ENCODE measurements at regions not wholly inside any gene's neighbourhood (a gene's known extent, or its start where the extent isn't known, plus 50 kb on each side); places are given as distances from the start of the nearest gene placed in this dataset.
"Not testable (repeated sequence)": the region's sequence is repeated elsewhere in the genome, so short reads cannot be mapped to it uniquely, and the experiment has no call there.

GRCh38 chr1:29567257-29567656, 330.9 kb downstream of the PTPRU start:
- TF ChIP-seq JUND (IDR thresholded peaks at IDR 0.05; ENCODE audit: low read depth) = no peak
- in situ Hi-C loops (cut with HindIII; ENCODE audit: low pct_unique_long_range_greater_than_20kb, low sequenced_read_pairs) = no loop called here
- DNase-seq (ENCODE audit: low read depth in 1 of 2, low spot score in 1 of 2) = no peak

DNA sequence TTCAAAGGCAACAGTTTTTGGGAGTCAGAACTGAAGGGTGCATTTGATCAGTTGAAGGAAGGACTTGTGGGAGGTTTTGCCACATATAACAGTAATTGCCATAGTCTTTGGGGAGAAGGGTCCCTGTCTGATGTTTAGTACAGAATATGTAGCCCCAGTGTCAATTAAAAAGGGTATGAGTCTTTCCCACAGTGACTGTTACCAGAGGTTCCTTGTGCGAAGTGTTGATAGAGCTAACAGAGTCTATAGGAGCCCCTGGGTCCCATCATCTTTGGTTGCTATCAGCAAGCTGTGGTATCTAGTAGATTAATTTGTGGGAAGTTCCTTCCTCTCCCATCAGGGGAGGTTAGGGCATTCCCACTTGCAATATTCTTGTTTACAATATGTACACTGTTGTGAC, 329.2 kb downstream of the PTPRU start:
- no peak for DNase-seq (ENCODE audit: low read depth in 1 of 2, low spot score in 1 of 2)
- in situ Hi-C loops (cut with HindIII; ENCODE audit: low pct_unique_long_range_greater_than_20kb, low sequenced_read_pairs) = no loop called here
- no peak for TF ChIP-seq JUND (IDR thresholded peaks at IDR 0.05; ENCODE audit: low read depth)

DNA sequence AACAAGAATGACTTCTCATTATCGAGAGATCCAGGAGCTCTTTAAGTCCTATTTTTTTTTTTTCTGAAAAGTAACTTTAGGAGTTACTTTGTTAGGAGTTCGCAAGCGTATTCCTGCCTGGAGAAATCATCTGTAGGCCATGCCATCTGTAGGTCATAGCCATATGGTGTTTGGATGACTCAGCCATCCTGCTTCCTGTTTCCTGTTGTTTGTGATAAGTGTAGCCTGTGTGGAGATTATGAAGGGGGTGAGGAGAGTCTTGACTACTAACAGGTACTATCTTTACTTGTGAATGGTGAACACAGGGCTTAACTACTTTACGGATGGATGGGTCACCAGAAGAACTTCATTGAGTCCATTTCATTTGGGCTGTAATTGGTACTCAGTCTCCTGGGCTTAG, 327.2 kb downstream of the PTPRU start:
- DNase-seq (ENCODE audit: low read depth in 1 of 2, low spot score in 1 of 2) = no peak
- no peak for TF ChIP-seq JUND (IDR thresholded peaks at IDR 0.05; ENCODE audit: low read depth)
- in situ Hi-C loops (cut with HindIII; ENCODE audit: low pct_unique_long_range_greater_than_20kb, low sequenced_read_pairs) = no loop called here

DNA sequence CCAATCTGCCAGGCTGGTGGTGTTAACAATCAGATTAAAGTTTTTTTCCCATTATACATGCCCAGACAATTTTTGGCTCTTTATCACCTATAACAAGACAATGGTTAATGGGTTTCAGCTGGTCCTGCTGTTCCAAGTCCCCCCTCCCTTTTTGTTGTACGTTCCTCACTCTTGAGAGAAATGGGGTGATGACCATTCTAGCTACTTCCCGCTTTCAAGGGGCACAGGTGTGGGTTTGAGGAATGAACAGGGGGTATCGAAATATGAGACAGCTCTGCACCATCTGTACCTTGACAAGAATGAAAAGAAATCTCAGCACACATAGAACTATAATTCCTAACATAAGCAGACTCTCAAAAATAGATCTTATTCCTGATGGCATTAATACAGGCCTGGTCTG, 326.8 kb downstream of the PTPRU start:
- no peak for DNase-seq (ENCODE audit: low read depth in 1 of 2, low spot score in 1 of 2)

DNA sequence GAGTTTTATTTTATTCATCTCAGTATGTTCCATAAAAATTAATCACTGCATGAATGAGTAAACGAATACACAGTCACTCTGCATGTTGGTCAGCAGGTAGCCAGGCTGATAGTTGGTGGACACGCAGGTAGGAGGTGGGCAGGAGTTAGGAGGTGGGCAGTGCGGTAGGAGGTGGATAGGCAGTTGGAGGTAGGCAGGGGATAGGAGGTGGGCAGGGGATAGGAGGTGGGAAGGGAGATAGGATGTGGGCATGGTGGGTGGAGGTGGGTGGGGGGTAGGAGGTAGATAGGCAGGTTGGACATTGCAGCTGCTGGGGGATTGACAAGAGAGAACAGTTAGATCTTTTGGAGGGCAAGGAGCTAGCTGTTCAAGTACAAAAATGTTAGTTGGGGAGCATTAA, 322.7 kb downstream of the PTPRU start:
- no peak for DNase-seq (ENCODE audit: low read depth in 1 of 2, low spot score in 1 of 2)
- no peak for TF ChIP-seq JUND (IDR thresholded peaks at IDR 0.05; ENCODE audit: low read depth)
- in situ Hi-C loops (cut with HindIII; ENCODE audit: low pct_unique_long_range_greater_than_20kb, low sequenced_read_pairs) = no loop called here

More for the DNA sequence above, 326.8 kb downstream of the PTPRU start:
- in situ Hi-C loops (cut with HindIII; ENCODE audit: low pct_unique_long_range_greater_than_20kb, low sequenced_read_pairs) = no loop called here
- TF ChIP-seq JUND (IDR thresholded peaks at IDR 0.05; ENCODE audit: low read depth) = no peak

- DNase-seq (ENCODE audit: low read depth in 1 of 2, low spot score in 1 of 2) = no peak
- in situ Hi-C loops (cut with HindIII; ENCODE audit: low pct_unique_long_range_greater_than_20kb, low sequenced_read_pairs) = no loop called here
- TF ChIP-seq JUND (IDR thresholded peaks at IDR 0.05; ENCODE audit: low read depth) = no peak
These were observed 321.6 kb downstream of the PTPRU start for GRCh38 chr1:29557701-29558600.

- no peak for DNase-seq (ENCODE audit: low read depth in 1 of 2, low spot score in 1 of 2)
- no peak for TF ChIP-seq JUND (IDR thresholded peaks at IDR 0.05; ENCODE audit: low read depth)
- in situ Hi-C loops (cut with HindIII; ENCODE audit: low pct_unique_long_range_greater_than_20kb, low sequenced_read_pairs) = no loop called here
These were observed 320.7 kb downstream of the PTPRU start for GRCh38 chr1:29557066-29557465.

GRCh38 chr1:29556657-29557056, 320.3 kb downstream of the PTPRU start:
- no peak for DNase-seq (ENCODE audit: low read depth in 1 of 2, low spot score in 1 of 2)
- in situ Hi-C loops (cut with HindIII; ENCODE audit: low pct_unique_long_range_greater_than_20kb, low sequenced_read_pairs) = no loop called here
- no peak for TF ChIP-seq JUND (IDR thresholded peaks at IDR 0.05; ENCODE audit: low read depth)

GRCh38 chr1:29555043-29555620, 318.8 kb downstream of the PTPRU start:
- no peak for TF ChIP-seq JUND (IDR thresholded peaks at IDR 0.05; ENCODE audit: low read depth)
- in situ Hi-C loops (cut with HindIII; ENCODE audit: low pct_unique_long_range_greater_than_20kb, low sequenced_read_pairs) = no loop called here
- DNase-seq (ENCODE audit: low read depth in 1 of 2, low spot score in 1 of 2) = no peak

- in situ Hi-C loops (cut with HindIII; ENCODE audit: low pct_unique_long_range_greater_than_20kb, low sequenced_read_pairs) = no loop called here
- TF ChIP-seq JUND (IDR thresholded peaks at IDR 0.05; ENCODE audit: low read depth) = no peak
- no peak for DNase-seq (ENCODE audit: low read depth in 1 of 2, low spot score in 1 of 2)
These were observed 318.0 kb downstream of the PTPRU start for GRCh38 chr1:29554208-29554778.

DNA sequence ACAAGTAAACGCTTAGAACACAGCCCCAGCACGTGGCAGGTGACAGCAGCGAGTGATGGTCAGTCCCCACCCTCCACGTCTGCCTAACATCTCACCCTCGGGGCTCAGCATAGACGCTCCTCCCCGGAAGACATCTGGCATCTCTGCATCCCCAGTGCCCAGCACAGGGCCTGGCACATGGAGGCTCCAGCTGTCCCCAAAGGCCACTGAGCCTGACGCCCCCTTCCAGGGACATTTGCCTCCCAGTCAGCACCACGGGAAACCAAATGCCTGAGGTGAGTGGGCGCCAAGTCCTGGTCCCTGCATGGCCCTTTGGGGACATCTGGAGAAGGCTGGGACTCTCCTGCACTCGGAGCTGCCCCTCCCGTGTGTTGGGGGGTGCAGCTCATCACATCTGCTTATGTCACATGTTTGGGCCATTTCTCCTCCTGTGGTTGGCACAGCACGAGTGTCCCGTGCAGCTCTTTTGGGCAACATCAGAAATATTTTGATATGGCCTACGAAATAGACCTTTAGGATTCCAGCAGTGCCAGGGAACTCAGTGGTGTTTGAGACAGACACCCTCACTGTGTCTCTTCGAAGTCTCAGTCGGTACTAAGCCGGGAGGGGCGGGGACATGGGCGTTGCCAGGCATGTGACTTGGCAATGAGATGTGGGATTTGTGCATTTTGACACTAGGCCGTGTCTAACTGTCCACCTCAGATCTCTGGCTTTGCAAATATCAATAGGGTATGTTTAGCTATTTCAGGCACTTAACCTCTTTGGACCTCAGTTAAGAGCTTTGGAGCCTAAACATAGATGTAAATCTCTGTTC, 315.0 kb downstream of the PTPRU start:
- TF ChIP-seq JUND (IDR thresholded peaks at IDR 0.05; ENCODE audit: low read depth) = no peak
- in situ Hi-C loops (cut with HindIII; ENCODE audit: low pct_unique_long_range_greater_than_20kb, low sequenced_read_pairs) = no loop called here
- DNase-seq (ENCODE audit: low read depth in 1 of 2, low spot score in 1 of 2) = no peak

DNA sequence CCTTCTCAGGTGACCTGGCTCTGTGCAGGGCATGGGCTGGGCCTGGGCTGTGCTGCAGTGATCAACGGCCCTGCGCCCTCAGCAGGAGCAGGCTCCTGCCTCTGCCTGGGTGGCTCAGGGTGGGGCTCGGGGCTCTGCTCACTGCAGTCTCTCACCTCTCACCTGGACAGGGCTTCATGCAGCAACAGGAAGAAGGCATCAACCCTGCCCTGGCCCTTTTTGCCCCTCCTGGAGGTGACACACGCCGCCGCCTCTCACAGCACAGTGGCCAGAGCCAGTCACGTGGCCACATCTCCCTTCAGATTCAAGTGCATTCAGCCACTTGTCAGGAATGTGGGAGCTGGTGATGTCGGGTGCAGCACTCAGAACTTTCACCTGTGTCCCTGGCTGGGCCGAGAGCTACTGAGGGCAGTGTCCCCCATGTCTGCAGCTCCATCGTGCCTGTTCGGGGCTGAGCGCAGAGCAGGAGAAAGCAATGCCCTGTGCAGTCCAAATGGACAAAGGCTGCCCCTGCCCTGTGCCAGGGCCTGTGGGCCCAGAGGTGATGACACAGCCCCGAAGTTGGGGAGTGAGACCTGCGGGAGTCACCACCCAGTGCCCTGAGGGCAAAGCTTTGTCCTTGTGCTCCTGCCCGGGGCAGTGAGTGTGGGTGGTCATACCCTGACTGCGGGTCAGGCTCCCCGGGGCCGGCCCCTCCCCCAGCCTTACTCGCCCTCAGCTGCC, 314.0 kb downstream of the PTPRU start:
- in situ Hi-C loops (cut with HindIII; ENCODE audit: low pct_unique_long_range_greater_than_20kb, low sequenced_read_pairs) = no loop called here
- no peak for DNase-seq (ENCODE audit: low read depth in 1 of 2, low spot score in 1 of 2)
- no peak for TF ChIP-seq JUND (IDR thresholded peaks at IDR 0.05; ENCODE audit: low read depth)

- in situ Hi-C loops (cut with HindIII; ENCODE audit: low pct_unique_long_range_greater_than_20kb, low sequenced_read_pairs); DNase-seq (ENCODE audit: low read depth in 1 of 2, low spot score in 1 of 2): not testable (repeated sequence)
These were observed 313.4 kb downstream of the PTPRU start for GRCh38 chr1:29549728-29550118.

Data from T47D (cell line).